T-cell (primary cell): ENCODE measurements at regions not wholly inside any gene's neighbourhood (a gene's known extent, or its start where the extent isn't known, plus 50 kb on each side); places are given as distances from the start of the nearest gene placed in this dataset.

Source experiments
- ATAC-seq, 4 experiments: fragments of 200-7000 bp in 3 of 4; fragments of 150-1000 bp in 1 of 4; cut with Tn5 transposase; replicated peaks in 1 of 4; 1 replicate in 3 of 4; 2 replicates in 1 of 4; pipeline ENCODE4 v1.10.0; 2021; ENCODE audit warnings: moderate library complexity in 3 of 4, mild to moderate bottlenecking in 2 of 4, moderate number of reproducible peaks in 1 of 4
- CTCF ChIA-PET, 2 donors: fragments of 300-600 bp; sonication (Branson Sonifier 250); formaldehyde crosslinking; loops; one replicate each; lab custom pipeline; 2022; ENCODE audit warnings: antibody characterized with exemption in 2 of 2; lab: Charles Lee
- POLR2A ChIA-PET, 2 donors: fragments of 300-600 bp; sonication (Branson Sonifier 250); formaldehyde crosslinking; loops; one replicate each; lab custom pipeline; 2022; ENCODE audit warnings: antibody characterized with exemption in 2 of 2; lab: Charles Lee
- DNase-seq, 35 experiments: peaks; one replicate each; pipeline versions ENCODE4 v3.0.0 to v3.0.0-alpha.2; 2013 to 2023
- H3K27ac ChIP-seq: one replicate; pipeline ENCODE4 v1.5.1; 2013; ENCODE audit warnings: low read length
- H3K27me3 ChIP-seq, 2 experiments: replicated peaks in 1 of 2; 1 replicate in 1 of 2; 2 replicates in 1 of 2; pipeline versions ENCODE4 v1.6.1 to v1.7.0; 2013; ENCODE audit warnings: low read length in 1 of 2, mixed read lengths in 1 of 2; ENCODE audit not compliant: control insufficient read depth in 2 of 2, insufficient read depth in 2 of 2; ENCODE audit errors: extremely low read depth in 1 of 2
- H3K36me3 ChIP-seq, 2 donors: 1 replicate in 1 of 2; 2 replicates in 1 of 2; pipeline versions ENCODE4 v1.6.1 to v1.7.0; 2013; ENCODE audit warnings: low read length in 1 of 2; ENCODE audit not compliant: control insufficient read depth in 2 of 2, insufficient read depth in 1 of 2; ENCODE audit errors: extremely low read depth in 1 of 2
- H3K4me1 ChIP-seq, 2 experiments: 1 replicate in 1 of 2; 2 replicates in 1 of 2; pipeline versions ENCODE4 v1.6.1 to v1.7.0; 2013; ENCODE audit warnings: low read length in 2 of 2, mixed read lengths in 1 of 2; ENCODE audit not compliant: insufficient read depth in 2 of 2, control insufficient read depth in 1 of 2; ENCODE audit errors: extremely low read depth in 1 of 2
- H3K4me3 ChIP-seq, 2 donors: 1 replicate in 1 of 2; 2 replicates in 1 of 2; pipeline versions ENCODE4 v1.5.1 to v1.7.0; 2013; ENCODE audit warnings: mild to moderate bottlenecking in 2 of 2, low read length in 1 of 2, moderate library complexity in 1 of 2; ENCODE audit not compliant: control insufficient read depth in 1 of 2; ENCODE audit errors: extremely low read depth in 1 of 2
- H3K9me3 ChIP-seq: 2 replicates; pipeline ENCODE4 v1.7.0; 2013
- H3K27ac Mint-ChIP-seq, 2 donors: one replicate each; pipeline ENCODE4 v1.8.0; 2020 to 2021; ENCODE audit warnings: mild to moderate bottlenecking in 2 of 2, mixed read lengths in 2 of 2
- H3K27me3 Mint-ChIP-seq, 2 donors: one replicate each; pipeline ENCODE4 v1.8.0; 2021 to 2022; ENCODE audit warnings: mixed read lengths in 2 of 2
- H3K36me3 Mint-ChIP-seq: one replicate; pipeline ENCODE4 v1.8.0; 2021; ENCODE audit warnings: mixed read lengths
- H3K4me1 Mint-ChIP-seq, 3 donors: one replicate each; pipeline ENCODE4 v1.8.0; 2020 to 2022; ENCODE audit warnings: mixed read lengths in 3 of 3, mild to moderate bottlenecking in 1 of 3
- H3K4me3 Mint-ChIP-seq, 3 donors: one replicate each; pipeline ENCODE4 v1.8.0; 2020 to 2022; ENCODE audit warnings: mild to moderate bottlenecking in 3 of 3, mixed read lengths in 3 of 3, moderate library complexity in 3 of 3
- H3K9me3 Mint-ChIP-seq, 3 donors: one replicate each; pipeline ENCODE4 v1.8.0; 2020 to 2022; ENCODE audit warnings: mixed read lengths in 3 of 3
- WGBS: methylation state at CpG from one replicate; pipeline ENCODE4 v1.1.5; 2013; ENCODE audit warnings: missing lambda C conversion rate; ENCODE audit not compliant: insufficient coverage; 5-methylcytosine and 5-hydroxymethylcytosine counted together

DNA sequence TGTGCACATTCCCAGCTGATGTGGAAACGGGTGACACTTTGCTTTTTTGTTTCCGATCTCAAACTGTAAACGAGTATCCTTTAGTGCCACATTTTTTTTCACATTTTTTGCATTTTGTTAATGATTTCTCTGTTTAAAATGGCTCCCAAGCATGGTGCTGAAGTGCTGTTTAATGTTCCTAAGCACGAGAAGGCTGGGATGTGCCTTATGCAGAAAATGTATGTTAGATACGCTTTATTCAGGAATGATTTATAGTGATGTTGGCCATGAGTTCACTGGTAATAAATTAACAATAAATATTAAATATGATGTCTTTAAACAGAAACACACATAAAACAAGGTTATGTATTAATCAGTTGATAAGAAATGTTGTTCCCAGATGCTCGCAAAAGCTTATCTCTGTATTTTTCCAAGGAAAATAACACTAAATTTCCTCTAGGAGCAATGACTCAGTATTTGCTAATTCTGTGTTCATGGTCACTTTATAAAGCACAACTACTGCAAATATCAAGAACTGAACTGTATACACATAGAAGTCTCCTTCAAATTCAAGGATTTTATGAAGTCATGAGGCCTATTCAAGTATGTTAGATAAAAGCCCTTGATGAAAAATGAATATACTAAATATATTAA, 305.9 kb upstream of the SMIM30 start:
- no peak overlapping the region for H3K4me3 ChIP-seq
- no peaks in the 10 kb centered on the region for H3K27me3 ChIP-seq
- Mint-ChIP-seq H3K27ac (no peak overlapping the region), H3K4me3 (no peak overlapping the region), H3K36me3 (no peaks in the 10 kb centered on the region), H3K4me1 (peaks cover 3 to 6% (median 4%) of the 10 kb centered on the region in 3 donors), H3K27me3 (peaks cover 0 to 2% of the 10 kb centered on the region in 2 donors), H3K9me3 (no peaks in the 10 kb centered on the region)
- ChIA-PET POLR2A (no interaction called here), CTCF (interaction anchor here (0.6 to 3.0 kb wide), 8 partner anchors 8 to 875 kb away, joined by 3 to 23 read pairs (median 3); no protein-coding TSS in a partner anchor)
- H3K36me3 ChIP-seq, result no peaks in the 10 kb centered on the region
- 71% methylated on average over 3 of the region's 6 CpGs for WGBS
- no peak for DNase-seq
- no peak overlapping the region for H3K27ac ChIP-seq
- H3K9me3 ChIP-seq, result no peaks in the 10 kb centered on the region
- ATAC-seq, result no peak
- H3K4me1 ChIP-seq, result peaks cover 0 to 3% of the 10 kb centered on the region in 2 experiments

GRCh38 chr7:113421696-113422330, 303.5 kb upstream of the SMIM30 start:
- Histone ChIP-seq H3K4me1 (peaks cover 0 to 3% of the 10 kb centered on the region in 2 experiments), H3K27me3 (no peaks in the 10 kb centered on the region), H3K36me3 (no peaks in the 10 kb centered on the region), H3K4me3 (no peak overlapping the region), H3K9me3 (no peaks in the 10 kb centered on the region), H3K27ac (no peak overlapping the region)
- H3K27ac Mint-ChIP-seq, result no peak overlapping the region
- ChIA-PET POLR2A (no interaction called here), CTCF (interaction anchor here (0.5 to 3.0 kb wide), 7 partner anchors 15 to 1679 kb away, joined by 3 to 23 read pairs (median 3); no protein-coding TSS in a partner anchor)
- 38% methylated on average over 3 of the region's 4 CpGs for WGBS
- DNase-seq (peak; percentile 29 to 82 (median 61)), ATAC-seq (peak; percentile 82 to 97 (median 86))
- H3K36me3 Mint-ChIP-seq, result no peaks in the 10 kb centered on the region
- H3K27me3 Mint-ChIP-seq, result peaks cover 0 to 2% of the 10 kb centered on the region in 2 donors
- no peak overlapping the region for H3K4me3 Mint-ChIP-seq
- peaks cover 3 to 6% (median 4%) of the 10 kb centered on the region in 3 donors for H3K4me1 Mint-ChIP-seq
- H3K9me3 Mint-ChIP-seq, result no peaks in the 10 kb centered on the region

- no peak overlapping the region for H3K4me3 ChIP-seq
- ChIA-PET CTCF (interaction anchor here (0.9 to 1.0 kb wide), 2 partner anchors 10 kb away, joined by 3 read pairs; no protein-coding TSS in a partner anchor), POLR2A (no interaction called here)
- WGBS, result no CpG with 5 or more reads among the region's 1 CpG
- no peak for DNase-seq
- Mint-ChIP-seq H3K9me3 (no peaks in the 10 kb centered on the region), H3K36me3 (no peaks in the 10 kb centered on the region), H3K4me1 (no peaks in the 10 kb centered on the region), H3K27me3 (peaks cover 2 to 19% of the 10 kb centered on the region in 2 donors), H3K27ac (no peak overlapping the region), H3K4me3 (no peak overlapping the region)
- no peaks in the 10 kb centered on the region for H3K4me1 ChIP-seq
- no peaks in the 10 kb centered on the region for H3K36me3 ChIP-seq
- peaks cover 0 to 2% of the 10 kb centered on the region in 2 experiments for H3K27me3 ChIP-seq
- H3K9me3 ChIP-seq, result no peaks in the 10 kb centered on the region
- no peak overlapping the region for H3K27ac ChIP-seq
- no peak for ATAC-seq
Measured at GRCh38 chr7:113414401-113415035, 296.2 kb upstream of the SMIM30 start.

- DNase-seq (no peak), ATAC-seq (no peak)
- H3K27me3 Mint-ChIP-seq, result peaks cover 2 to 24% of the 10 kb centered on the region in 2 donors
- Histone ChIP-seq H3K4me3 (no peak overlapping the region), H3K4me1 (no peaks in the 10 kb centered on the region), H3K27ac (no peak overlapping the region), H3K36me3 (no peaks in the 10 kb centered on the region), H3K27me3 (peaks cover 0 to 2% of the 10 kb centered on the region in 2 experiments), H3K9me3 (no peaks in the 10 kb centered on the region)
- CTCF ChIA-PET, result no interaction called here
- no peak overlapping the region for H3K27ac Mint-ChIP-seq
- H3K36me3 Mint-ChIP-seq, result no peaks in the 10 kb centered on the region
- POLR2A ChIA-PET, result no interaction called here
- no peaks in the 10 kb centered on the region for H3K4me1 Mint-ChIP-seq
- no peaks in the 10 kb centered on the region for H3K9me3 Mint-ChIP-seq
- 100% methylated on average over 1 of the region's 1 CpG for WGBS
- no peak overlapping the region for H3K4me3 Mint-ChIP-seq
Measured at GRCh38 chr7:113412410-113412809, 294.1 kb upstream of the SMIM30 start.

DNA sequence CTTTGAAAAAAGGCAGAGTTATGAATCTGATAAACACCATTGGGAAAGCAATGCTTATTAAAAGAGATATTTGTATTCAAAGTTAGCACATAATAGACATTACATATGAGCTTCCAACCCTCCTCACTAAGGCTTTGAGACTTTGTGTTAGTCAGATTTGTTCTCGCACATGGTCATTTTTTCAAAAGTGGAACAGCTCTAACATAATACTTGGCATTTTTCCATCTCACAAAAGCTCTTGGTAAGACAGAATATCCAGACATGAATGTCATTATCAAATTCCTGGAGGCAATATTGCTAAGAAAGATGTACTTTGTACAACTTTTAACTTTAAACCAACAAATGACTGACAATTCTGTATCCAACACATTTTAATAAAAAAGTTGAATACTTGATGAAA, 292.4 kb upstream of the SMIM30 start:
- Mint-ChIP-seq H3K27me3 (peaks cover 2 to 24% of the 10 kb centered on the region in 2 donors), H3K27ac (no peak overlapping the region), H3K9me3 (no peaks in the 10 kb centered on the region), H3K4me3 (no peak overlapping the region), H3K4me1 (no peaks in the 10 kb centered on the region), H3K36me3 (no peaks in the 10 kb centered on the region)
- Histone ChIP-seq H3K4me3 (no peak overlapping the region), H3K27ac (no peak overlapping the region), H3K9me3 (no peaks in the 10 kb centered on the region), H3K4me1 (no peaks in the 10 kb centered on the region), H3K27me3 (no peaks in the 10 kb centered on the region), H3K36me3 (no peaks in the 10 kb centered on the region)
- WGBS, result no CpG with 5 or more reads among the region's 1 CpG
- POLR2A ChIA-PET, result no interaction called here
- DNase-seq (no peak), ATAC-seq (no peak)
- CTCF ChIA-PET, result no interaction called here

DNA sequence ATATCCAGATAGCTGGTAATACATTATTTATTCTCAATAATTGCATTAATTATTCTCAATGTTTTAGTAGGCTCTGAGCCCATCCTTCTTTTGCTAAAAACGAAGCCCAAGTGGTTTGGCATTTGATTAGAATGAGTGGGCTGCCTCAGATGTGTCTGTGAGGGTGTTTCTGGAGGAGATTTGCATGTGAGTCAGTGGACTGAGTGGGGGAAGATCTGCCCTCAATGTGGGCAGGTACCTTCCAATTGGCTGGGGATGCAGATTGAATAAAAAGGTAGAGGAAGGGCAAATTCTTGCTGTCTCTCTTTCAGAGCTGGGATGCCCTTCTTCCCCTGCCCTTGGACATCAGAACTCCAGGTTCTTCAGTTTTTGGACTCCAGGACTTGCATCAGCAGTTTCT, 290.6 kb upstream of the SMIM30 start:
- WGBS, result no CpG with 5 or more reads among the region's 1 CpG
- H3K27me3 ChIP-seq, result no peaks in the 10 kb centered on the region
- H3K9me3 ChIP-seq, result no peaks in the 10 kb centered on the region
- peaks cover 0 to 18% of the 10 kb centered on the region in 2 donors for H3K27me3 Mint-ChIP-seq
- no peaks in the 10 kb centered on the region for H3K4me1 Mint-ChIP-seq
- H3K27ac ChIP-seq, result no peak overlapping the region
- ChIA-PET POLR2A (no interaction called here), CTCF (no interaction called here)
- H3K36me3 Mint-ChIP-seq, result no peaks in the 10 kb centered on the region
- DNase-seq (no peak), ATAC-seq (no peak)
- no peaks in the 10 kb centered on the region for H3K36me3 ChIP-seq
- H3K4me3 ChIP-seq, result no peak overlapping the region
- H3K27ac Mint-ChIP-seq, result no peak overlapping the region
- no peaks in the 10 kb centered on the region for H3K4me1 ChIP-seq
- H3K9me3 Mint-ChIP-seq, result no peaks in the 10 kb centered on the region
- H3K4me3 Mint-ChIP-seq, result no peak overlapping the region
